Stimulated activated naive CD8-positive, alpha-beta T cell treated with anti-CD3 and anti-CD28 coated beads, Interleukin-15, Interleukin-2, amounts not matched to agents 100 ng/mL and 50 ng/mL, for 24 hours (primary cell): ENCODE measurements at regions not wholly inside any gene's neighbourhood (a gene's known extent, or its start where the extent isn't known, plus 50 kb on each side); places are given as distances from the start of the nearest gene placed in this dataset.
"Not testable (repeated sequence)": the region's sequence is repeated elsewhere in the genome, so short reads cannot be mapped to it uniquely, and the experiment has no call there.

Source experiments
- H3K27ac Mint-ChIP-seq: one replicate; pipeline ENCODE4 v1.8.0; 2021; ENCODE audit warnings: mild to moderate bottlenecking, mixed read lengths
- H3K27me3 Mint-ChIP-seq: one replicate; pipeline ENCODE4 v1.8.0; 2021; ENCODE audit warnings: mixed read lengths
- H3K36me3 Mint-ChIP-seq: one replicate; pipeline ENCODE4 v1.8.0; 2021; ENCODE audit warnings: low read depth, mixed read lengths
- H3K4me1 Mint-ChIP-seq: one replicate; pipeline ENCODE4 v1.8.0; 2021; ENCODE audit warnings: low read depth, mixed read lengths
- H3K4me3 Mint-ChIP-seq: one replicate; pipeline ENCODE4 v1.8.0; 2021; ENCODE audit warnings: mild to moderate bottlenecking, mixed read lengths
- H3K9me3 Mint-ChIP-seq: one replicate; pipeline ENCODE4 v1.8.0; 2021; ENCODE audit warnings: mixed read lengths

DNA sequence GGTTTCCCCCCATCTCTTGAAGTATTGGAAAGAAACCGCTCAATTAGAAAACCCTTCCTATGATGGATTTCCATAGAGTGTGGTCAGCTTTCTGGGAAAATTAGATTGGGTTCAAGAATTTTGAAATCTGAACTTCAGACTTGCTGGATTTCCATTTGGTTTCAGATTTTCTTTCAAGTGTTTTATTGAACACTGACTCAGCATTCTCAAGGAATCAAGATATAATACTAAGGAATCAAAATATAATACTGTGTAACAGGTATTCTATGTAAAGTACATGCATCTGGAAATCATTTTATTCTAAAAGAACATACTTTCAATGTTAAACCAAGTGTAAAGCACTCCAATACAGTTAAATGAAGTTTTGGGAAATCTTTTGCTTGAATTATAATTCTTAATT, 94.7 kb upstream of the CCN2 start:
- H3K9me3 Mint-ChIP-seq: no peaks in the 10 kb centered on the region
- no peak overlapping the region for H3K4me3 Mint-ChIP-seq
- H3K27ac Mint-ChIP-seq: no peak overlapping the region
- no peaks in the 10 kb centered on the region for H3K27me3 Mint-ChIP-seq
- H3K4me1 Mint-ChIP-seq: no peaks in the 10 kb centered on the region
- no peaks in the 10 kb centered on the region for H3K36me3 Mint-ChIP-seq

DNA sequence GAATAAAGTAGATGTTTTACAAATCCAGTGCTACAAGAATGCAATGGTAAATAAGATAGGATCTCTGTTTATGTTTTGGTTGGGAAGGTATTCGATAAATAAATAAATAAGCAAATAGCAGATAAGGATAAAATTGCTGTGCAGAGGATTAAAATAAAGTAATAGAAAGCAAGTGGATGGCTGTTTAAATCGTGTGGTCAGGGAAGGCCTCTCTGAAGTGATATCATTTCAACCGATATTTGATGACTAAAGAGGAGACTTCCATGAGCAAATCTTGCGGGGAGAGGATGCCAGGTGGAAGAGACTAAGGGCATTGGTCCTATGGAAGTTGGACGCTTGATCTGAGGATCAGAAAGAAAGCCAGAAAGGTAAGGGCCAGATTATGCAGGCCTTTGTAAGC, 92.0 kb upstream of the CCN2 start:
- Mint-ChIP-seq H3K9me3 (no peaks in the 10 kb centered on the region), H3K27me3 (no peaks in the 10 kb centered on the region), H3K36me3 (no peaks in the 10 kb centered on the region), H3K4me1 (no peaks in the 10 kb centered on the region), H3K27ac (no peak overlapping the region), H3K4me3 (no peak overlapping the region)

DNA sequence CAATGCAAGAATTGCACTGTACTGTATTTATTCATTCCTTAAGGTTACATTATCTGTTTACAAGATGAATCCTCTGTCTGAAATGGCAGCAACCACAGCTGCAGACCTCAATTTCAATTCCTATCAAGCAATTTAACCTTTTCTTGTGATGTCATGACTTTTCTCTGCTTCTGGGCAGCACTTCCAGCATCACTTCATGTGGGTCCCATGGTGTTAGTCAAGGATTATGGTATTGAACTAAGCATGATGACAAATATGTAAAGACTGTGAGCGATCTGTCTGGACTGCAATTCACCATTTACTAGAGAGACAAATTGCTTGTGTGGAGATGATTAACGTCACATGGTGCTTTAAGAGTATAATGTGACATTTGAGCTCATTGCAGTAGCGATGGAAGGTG, 90.5 kb upstream of the CCN2 start:
- Mint-ChIP-seq H3K36me3 (no peaks in the 10 kb centered on the region), H3K27me3 (no peaks in the 10 kb centered on the region), H3K27ac (no peak overlapping the region), H3K4me1 (no peaks in the 10 kb centered on the region), H3K9me3 (no peaks in the 10 kb centered on the region), H3K4me3 (no peak overlapping the region)

DNA sequence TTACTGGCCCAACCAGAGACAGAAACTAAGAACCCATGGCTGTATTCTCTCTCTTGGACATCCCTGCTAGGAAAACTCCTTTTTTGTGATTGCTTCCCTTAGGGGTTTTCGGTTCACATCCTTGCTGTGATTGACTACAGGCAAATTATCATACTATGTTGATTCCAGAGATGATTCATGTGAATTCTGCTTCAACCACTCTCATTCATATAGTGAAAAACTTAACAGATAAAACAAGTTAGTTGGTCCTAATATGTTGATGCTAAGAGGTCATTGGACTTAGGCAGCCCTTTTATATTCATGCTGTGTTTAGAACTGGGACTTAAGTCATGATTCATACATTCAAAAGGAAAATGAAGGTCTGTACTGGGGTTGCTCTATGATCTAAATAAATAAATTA, 76.9 kb upstream of the CCN2 start:
- Mint-ChIP-seq H3K4me3 (no peak overlapping the region), H3K27ac (no peak overlapping the region), H3K36me3 (no peaks in the 10 kb centered on the region), H3K27me3 (peaks cover 4% of the 10 kb centered on the region), H3K9me3 (no peaks in the 10 kb centered on the region), H3K4me1 (no peaks in the 10 kb centered on the region)

DNA sequence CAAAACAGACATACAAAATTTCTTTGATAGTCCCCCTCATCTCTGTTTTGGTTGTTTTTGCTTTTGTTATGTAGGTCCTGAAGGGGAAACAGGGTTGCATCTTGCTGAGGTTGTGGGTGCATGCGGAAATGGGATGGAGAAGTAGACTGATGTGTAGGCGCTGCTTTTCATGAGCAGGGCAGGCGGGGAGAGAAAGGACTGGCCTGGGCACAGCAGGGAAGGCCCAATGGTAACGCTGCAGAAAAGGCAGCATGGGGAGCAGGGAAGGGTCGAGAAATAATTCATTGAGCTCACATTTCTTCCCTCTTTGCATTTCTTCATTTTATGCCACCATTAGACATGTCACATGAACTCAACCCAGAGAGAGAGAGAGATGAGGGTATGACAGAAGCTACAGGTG, 74.3 kb upstream of the CCN2 start:
- no peak overlapping the region for H3K4me3 Mint-ChIP-seq
- H3K36me3 Mint-ChIP-seq: no peaks in the 10 kb centered on the region
- no peak overlapping the region for H3K27ac Mint-ChIP-seq
- H3K27me3 Mint-ChIP-seq: peaks cover 4% of the 10 kb centered on the region
- H3K4me1 Mint-ChIP-seq: no peaks in the 10 kb centered on the region
- no peaks in the 10 kb centered on the region for H3K9me3 Mint-ChIP-seq

DNA sequence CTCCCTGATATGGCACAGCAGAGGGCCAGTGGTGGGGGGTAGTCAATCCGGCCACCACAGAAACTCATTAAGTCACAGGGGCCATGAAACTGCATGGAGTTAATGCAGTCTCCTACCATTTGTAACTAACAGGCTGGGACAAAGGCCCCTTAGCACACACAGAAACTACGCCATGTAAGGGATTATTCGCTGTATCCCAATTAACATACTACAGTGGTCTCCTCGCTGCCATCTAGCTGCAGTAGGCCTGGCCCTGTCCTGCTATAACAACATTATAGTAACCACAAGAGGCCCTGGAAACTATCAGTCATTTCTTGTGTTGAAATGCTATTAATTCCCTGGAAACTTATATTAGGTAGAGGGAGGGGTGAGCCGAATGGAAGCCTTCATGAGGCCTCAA, 72.3 kb upstream of the CCN2 start:
- Mint-ChIP-seq H3K4me1 (no peaks in the 10 kb centered on the region), H3K27ac (no peak overlapping the region), H3K4me3 (no peak overlapping the region), H3K9me3 (no peaks in the 10 kb centered on the region), H3K27me3 (peaks cover 7% of the 10 kb centered on the region), H3K36me3 (no peaks in the 10 kb centered on the region)

DNA sequence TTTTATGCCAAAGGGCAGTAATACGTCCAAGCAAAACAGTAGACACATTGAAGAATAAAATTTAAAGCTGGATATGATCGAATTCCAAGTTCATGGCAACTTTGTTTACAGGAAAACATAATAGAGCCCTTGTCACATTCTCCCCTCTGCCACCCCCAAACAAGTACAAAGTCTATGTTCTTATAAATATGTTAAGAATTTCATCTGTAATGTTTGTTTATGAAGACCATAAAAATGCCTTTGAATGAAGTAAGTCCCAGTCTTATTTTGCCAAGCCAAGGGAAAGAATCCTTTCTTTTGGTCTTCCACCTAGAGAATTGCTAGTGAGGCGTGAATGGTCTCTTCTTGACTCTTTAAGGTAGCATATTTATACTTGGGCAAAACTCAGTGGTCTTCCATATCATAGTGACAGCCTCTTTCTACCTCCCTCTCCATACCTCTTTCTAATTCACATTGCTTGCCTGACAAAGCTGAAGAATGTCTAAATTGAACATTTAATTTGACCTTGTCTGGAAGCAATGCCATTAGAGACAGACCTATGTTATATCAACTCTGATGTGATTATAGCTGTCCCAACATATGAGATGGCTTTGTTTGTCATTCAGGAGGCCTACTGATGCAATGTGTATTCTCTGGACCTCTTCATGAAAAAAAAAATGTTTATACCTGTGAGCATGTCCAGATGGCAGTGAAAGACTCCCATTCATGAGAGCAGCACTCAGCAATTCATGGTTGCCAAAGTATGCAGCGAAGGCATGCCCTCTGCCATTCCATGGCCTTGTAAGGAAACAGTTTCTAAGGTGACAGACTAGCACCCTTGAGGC, 70.6 kb upstream of the CCN2 start:
- Mint-ChIP-seq H3K4me3 (no peak overlapping the region), H3K9me3 (no peaks in the 10 kb centered on the region), H3K27me3 (peaks cover 7% of the 10 kb centered on the region), H3K36me3 (no peaks in the 10 kb centered on the region), H3K27ac (no peak overlapping the region), H3K4me1 (no peaks in the 10 kb centered on the region)

DNA sequence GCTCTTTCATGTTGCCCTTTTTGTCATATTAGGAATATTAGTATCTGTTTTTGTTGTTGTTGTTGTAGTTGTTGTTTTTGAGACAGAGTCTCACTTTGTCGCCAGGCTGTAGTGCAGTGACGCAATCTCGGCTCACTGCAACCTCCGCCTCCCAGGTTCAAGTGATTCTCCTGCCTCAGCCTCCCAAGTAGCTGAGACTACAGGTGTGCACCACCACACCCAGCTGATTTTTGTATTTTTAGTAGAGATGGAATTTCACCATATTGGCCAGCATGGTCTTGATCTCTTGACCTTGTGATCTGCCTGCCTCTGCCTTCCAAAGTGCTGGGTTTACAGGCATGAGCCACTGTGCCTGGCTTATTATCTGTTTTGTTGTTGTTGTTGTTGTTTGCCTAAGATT, 69.7 kb upstream of the CCN2 start:
- H3K4me1 Mint-ChIP-seq, H3K27me3 Mint-ChIP-seq, H3K9me3 Mint-ChIP-seq, H3K4me3 Mint-ChIP-seq, H3K36me3 Mint-ChIP-seq, H3K27ac Mint-ChIP-seq: not testable (repeated sequence)

DNA sequence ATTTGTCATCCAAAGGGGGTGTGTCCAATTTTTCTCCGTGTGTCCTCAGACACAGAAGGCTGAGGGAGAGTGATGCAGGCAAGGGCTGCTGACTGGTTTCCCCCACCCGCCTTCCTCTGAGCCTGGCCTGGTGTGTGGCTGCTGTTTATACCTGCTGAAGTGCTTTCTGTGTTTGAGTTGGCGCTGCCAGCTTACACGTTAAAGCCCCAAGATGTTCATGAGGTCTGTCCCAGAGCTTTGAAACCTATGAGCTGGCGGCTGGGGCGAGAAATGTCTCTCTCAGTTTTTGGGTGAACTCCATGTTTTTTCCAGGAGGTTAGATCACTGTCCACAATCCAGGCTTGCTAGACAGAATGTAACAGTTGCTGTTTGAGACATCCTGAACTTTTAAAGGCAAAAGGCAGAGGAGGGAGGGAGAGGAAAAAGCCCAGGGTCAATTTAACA, 69.0 kb upstream of the CCN2 start:
- Mint-ChIP-seq H3K36me3 (no peaks in the 10 kb centered on the region), H3K27ac (no peak overlapping the region), H3K27me3 (peaks cover 7% of the 10 kb centered on the region), H3K4me3 (no peak overlapping the region), H3K4me1 (no peaks in the 10 kb centered on the region), H3K9me3 (no peaks in the 10 kb centered on the region)

DNA sequence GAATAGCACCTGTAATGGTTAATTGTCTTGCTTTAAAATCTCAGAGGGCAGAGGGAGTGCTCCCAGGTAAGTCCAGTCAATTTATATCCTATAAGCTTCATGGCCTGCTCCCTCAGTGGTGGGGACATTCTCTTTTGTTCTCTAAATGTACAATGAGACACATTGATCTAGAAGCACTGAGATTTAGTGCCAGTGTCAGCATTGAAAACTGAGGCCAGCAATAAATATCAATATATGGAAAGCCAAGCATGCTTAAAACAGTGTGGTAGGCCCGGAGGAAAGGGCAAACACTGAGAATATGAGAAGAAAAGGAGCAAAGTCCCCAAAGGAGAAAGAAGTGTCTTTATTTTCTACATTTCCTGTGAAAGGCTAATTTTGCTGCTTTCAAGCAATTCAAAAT, 68.4 kb upstream of the CCN2 start:
- Mint-ChIP-seq H3K4me3 (no peak overlapping the region), H3K27ac (no peak overlapping the region), H3K4me1 (no peaks in the 10 kb centered on the region), H3K9me3 (no peaks in the 10 kb centered on the region), H3K36me3 (no peaks in the 10 kb centered on the region), H3K27me3 (peaks cover 6% of the 10 kb centered on the region)

DNA sequence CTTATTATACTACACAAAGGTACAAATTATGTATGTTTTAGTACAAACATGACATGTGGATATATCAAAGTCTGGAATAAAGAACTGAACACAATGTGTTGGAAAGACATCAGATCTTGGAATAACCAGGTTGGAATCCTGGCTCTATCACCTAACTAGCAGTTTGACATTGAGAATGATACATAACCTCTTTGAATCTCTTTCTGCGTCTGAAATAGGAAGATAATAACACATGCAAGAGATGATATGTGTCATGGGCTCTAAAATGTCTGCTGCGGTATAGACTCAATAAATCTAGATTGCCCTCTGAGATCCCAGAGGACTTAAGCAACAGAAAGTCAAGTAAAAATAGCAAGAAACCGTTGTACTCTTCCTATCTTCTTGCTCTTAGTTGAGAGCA, 66.8 kb upstream of the CCN2 start:
- Mint-ChIP-seq H3K36me3 (no peaks in the 10 kb centered on the region), H3K27ac (no peak overlapping the region)

DNA sequence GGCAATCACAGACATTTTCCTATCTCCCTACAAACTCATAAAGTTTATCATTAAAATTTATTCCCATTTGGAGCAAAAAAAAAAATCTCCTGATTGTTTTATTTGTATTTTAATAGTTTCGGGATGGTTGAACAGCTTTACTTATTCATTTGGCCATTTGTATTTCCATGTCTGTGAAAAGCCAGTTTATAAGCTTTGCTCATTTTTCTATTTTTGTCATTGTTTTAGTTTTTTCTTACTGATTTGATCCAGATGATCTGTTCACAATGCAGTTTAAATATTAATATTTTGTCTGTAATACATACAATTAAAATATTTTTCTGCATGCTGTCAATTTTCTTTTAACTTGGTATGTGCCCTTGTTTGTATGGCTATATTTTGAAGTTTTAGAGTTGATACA, 65.2 kb upstream of the CCN2 start:
- H3K27me3 Mint-ChIP-seq: peaks cover 3% of the 10 kb centered on the region
- H3K36me3 Mint-ChIP-seq: no peaks in the 10 kb centered on the region
- no peak overlapping the region for H3K4me3 Mint-ChIP-seq
- no peak overlapping the region for H3K27ac Mint-ChIP-seq
- H3K9me3 Mint-ChIP-seq: no peaks in the 10 kb centered on the region
- H3K4me1 Mint-ChIP-seq: no peaks in the 10 kb centered on the region

More for the DNA sequence above, 66.8 kb upstream of the CCN2 start:
- peaks cover 3% of the 10 kb centered on the region for H3K27me3 Mint-ChIP-seq
- H3K4me1 Mint-ChIP-seq: no peaks in the 10 kb centered on the region
- H3K4me3 Mint-ChIP-seq: no peak overlapping the region
- H3K9me3 Mint-ChIP-seq: no peaks in the 10 kb centered on the region

DNA sequence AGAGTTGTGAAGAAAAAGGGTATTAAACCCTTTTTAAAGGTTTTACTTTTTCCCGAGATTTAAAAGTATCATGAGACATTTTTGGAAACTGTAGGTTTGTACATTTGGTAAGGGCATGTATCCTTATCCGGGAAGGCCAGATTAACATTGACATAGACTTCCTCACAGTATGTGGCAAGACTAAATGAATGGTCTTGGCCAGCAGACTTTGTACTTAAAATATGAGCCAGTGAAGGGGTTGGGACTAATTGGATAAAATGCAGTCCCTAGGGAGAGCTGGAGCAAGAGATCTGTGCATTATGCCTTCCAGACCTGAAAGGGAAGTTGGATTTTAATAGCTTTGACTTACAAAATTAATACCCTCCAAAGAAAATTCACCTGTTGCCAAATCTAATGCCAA, 60.4 kb upstream of the CCN2 start:
- H3K9me3 Mint-ChIP-seq: no peaks in the 10 kb centered on the region
- no peaks in the 10 kb centered on the region for H3K36me3 Mint-ChIP-seq
- H3K4me3 Mint-ChIP-seq: no peak overlapping the region
- no peaks in the 10 kb centered on the region for H3K4me1 Mint-ChIP-seq
- no peak overlapping the region for H3K27ac Mint-ChIP-seq
- H3K27me3 Mint-ChIP-seq: no peaks in the 10 kb centered on the region

DNA sequence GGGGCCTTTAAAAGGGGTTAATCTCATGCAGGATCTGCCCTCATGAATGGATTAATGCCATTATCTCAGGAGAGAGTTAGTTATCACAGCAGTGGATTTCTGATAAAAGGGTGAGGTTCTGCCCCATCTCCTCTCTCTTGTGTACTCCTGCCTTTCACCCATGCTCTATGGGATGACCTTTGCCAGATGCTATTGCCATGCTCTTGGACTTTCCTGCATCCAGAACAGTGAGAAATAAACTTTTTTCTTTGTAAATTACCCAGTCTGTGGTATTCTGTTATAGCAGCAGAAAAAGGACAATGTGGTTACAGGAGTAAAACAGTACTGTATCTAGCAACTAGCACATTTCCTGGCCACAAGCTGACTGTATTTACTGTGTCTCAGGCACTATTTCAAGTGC, 58.0 kb upstream of the CCN2 start:
- no peaks in the 10 kb centered on the region for H3K4me1 Mint-ChIP-seq
- H3K36me3 Mint-ChIP-seq: no peaks in the 10 kb centered on the region
- no peak overlapping the region for H3K4me3 Mint-ChIP-seq
- H3K9me3 Mint-ChIP-seq: peaks cover 5% of the 10 kb centered on the region
- H3K27ac Mint-ChIP-seq: no peak overlapping the region
- H3K27me3 Mint-ChIP-seq: no peaks in the 10 kb centered on the region

DNA sequence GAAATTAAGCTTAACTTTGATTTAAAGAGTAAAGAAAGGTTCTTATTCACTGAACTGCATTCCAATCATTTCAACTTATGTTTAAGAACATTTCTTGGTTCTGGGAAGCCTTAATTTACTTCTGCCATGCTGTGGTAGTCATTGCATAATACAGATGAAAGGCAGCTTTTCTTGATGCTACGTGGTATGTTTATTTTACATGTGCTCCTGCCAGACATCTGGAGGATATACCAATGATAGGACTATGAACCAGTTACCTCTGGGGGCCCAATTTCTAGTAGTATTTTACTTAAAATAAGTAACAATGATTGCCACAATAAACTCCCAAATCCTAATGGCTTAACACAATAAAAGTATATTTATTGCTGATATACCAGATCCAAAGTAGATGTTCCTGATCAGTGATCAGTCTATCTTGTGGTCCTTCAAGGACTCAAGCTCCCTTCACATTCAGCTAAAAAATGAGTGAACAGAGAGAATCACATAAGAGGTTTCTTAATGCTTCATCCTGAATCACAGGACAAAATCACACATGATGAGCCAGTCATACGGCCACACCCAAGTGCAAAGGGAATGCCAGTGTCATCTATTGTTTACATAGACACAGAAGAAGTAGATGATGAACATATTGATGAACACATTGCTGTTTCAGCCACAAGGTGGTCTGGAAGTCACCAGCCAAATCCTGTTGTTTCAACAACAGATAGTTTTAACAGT, 56.5 kb upstream of the CCN2 start:
- H3K36me3 Mint-ChIP-seq: no peaks in the 10 kb centered on the region
- no peak overlapping the region for H3K4me3 Mint-ChIP-seq
- no peaks in the 10 kb centered on the region for H3K27me3 Mint-ChIP-seq
- H3K9me3 Mint-ChIP-seq: peaks cover 6% of the 10 kb centered on the region
- H3K4me1 Mint-ChIP-seq: no peaks in the 10 kb centered on the region
- H3K27ac Mint-ChIP-seq: no peak overlapping the region

DNA sequence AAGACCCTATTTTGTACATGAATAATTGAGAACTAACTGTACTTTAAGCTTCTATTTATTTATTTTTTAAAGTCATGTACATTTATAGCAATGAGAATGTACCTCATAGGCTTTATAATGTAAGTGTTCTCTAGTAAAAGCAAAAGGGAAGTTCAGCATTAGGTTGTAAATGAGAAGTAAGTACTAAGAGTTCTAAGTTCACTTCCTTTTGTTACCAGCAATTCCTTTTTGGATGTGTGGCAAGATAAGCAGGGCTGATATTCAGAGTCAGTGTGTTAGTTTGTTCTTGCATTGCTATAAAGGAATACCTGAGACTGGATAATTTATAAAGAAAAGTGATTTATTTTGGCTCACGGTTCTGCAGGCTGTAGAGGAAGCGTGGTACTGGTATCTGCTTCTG, 54.0 kb upstream of the CCN2 start:
- Mint-ChIP-seq H3K36me3 (no peaks in the 10 kb centered on the region), H3K27ac (no peak overlapping the region), H3K4me1 (no peaks in the 10 kb centered on the region), H3K4me3 (no peak overlapping the region), H3K27me3 (no peaks in the 10 kb centered on the region), H3K9me3 (peaks cover 6% of the 10 kb centered on the region)
